H9 (cell line): ENCODE measurements at regions not wholly inside any gene's neighbourhood (a gene's known extent, or its start where the extent isn't known, plus 50 kb on each side); places are given as distances from the start of the nearest gene placed in this dataset.

Experiments
- DNase-seq: peaks from one replicate; pipeline ENCODE4 v3.0.0-alpha.2; 2017
- H2AFZ ChIP-seq: one replicate; pipeline ENCODE4 v1.6.1; 2013; ENCODE audit warnings: mild to moderate bottlenecking, low read length, control low read depth, moderate library complexity
- H2AK5ac ChIP-seq: 2 replicates; pipeline ENCODE4 v1.6.1; 2013; ENCODE audit warnings: low read length, control low read depth, mixed read lengths; ENCODE audit not compliant: insufficient read length
- H2BK120ac ChIP-seq: one replicate; pipeline ENCODE4 v1.6.1; 2013; ENCODE audit warnings: low read depth, mild to moderate bottlenecking, low read length, control low read depth, inconsistent platforms; ENCODE audit not compliant: poor library complexity, severe bottlenecking
- H2BK12ac ChIP-seq: 2 replicates; pipeline ENCODE4 v1.6.1; 2013; ENCODE audit warnings: low read length, control low read depth, mixed read lengths, low read depth; ENCODE audit not compliant: insufficient read length
- H2BK15ac ChIP-seq: 2 replicates; pipeline ENCODE4 v1.6.1; 2013; ENCODE audit warnings: low read depth, low read length, control low read depth
- H2BK20ac ChIP-seq: one replicate; pipeline ENCODE4 v1.6.1; 2013; ENCODE audit warnings: low read depth, mild to moderate bottlenecking, low read length, control low read depth, inconsistent platforms; ENCODE audit not compliant: poor library complexity, severe bottlenecking
- H2BK5ac ChIP-seq: 2 replicates; pipeline ENCODE4 v1.6.1; 2013; ENCODE audit warnings: low read length, control low read depth, mixed read lengths; ENCODE audit not compliant: insufficient read length
- H3K14ac ChIP-seq: 2 replicates; pipeline ENCODE4 v1.6.1; 2013; ENCODE audit warnings: low read length, control low read depth; ENCODE audit not compliant: insufficient read depth
- H3K18ac ChIP-seq: 2 replicates; pipeline ENCODE4 v1.6.1; 2013; ENCODE audit warnings: low read depth, mild to moderate bottlenecking, mixed read lengths, low read length, control low read depth; ENCODE audit not compliant: insufficient read length
- H3K23ac ChIP-seq: 2 replicates; pipeline ENCODE4 v1.6.1; 2013; ENCODE audit warnings: low read length, control low read depth, mixed read lengths, low read depth; ENCODE audit not compliant: insufficient read length
- H3K23me2 ChIP-seq: 2 replicates; pipeline ENCODE4 v1.6.1; 2013; ENCODE audit warnings: low read depth, mild to moderate bottlenecking, mixed read lengths, low read length, control low read depth; ENCODE audit not compliant: insufficient read length, poor library complexity, severe bottlenecking
- H3K27ac ChIP-seq: 2 replicates; pipeline ENCODE4 v1.5.1; 2013; ENCODE audit warnings: low read length, control low read depth, mixed read lengths, low read depth; ENCODE audit not compliant: insufficient read length
- H3K27me3 ChIP-seq: 2 replicates; pipeline ENCODE4 v1.6.1; 2013; ENCODE audit warnings: low read length, control low read depth, inconsistent platforms; ENCODE audit not compliant: insufficient read depth
- H3K4ac ChIP-seq: 2 replicates; pipeline ENCODE4 v1.6.1; 2013; ENCODE audit warnings: low read depth, mild to moderate bottlenecking, control low read depth, inconsistent platforms, low read length, moderate library complexity
- H3K4me1 ChIP-seq: 2 replicates; pipeline ENCODE4 v1.6.1; 2013; ENCODE audit warnings: low read length, control low read depth, inconsistent platforms; ENCODE audit not compliant: insufficient read depth
- H3K4me2 ChIP-seq: 2 replicates; pipeline ENCODE4 v1.6.1; 2013; ENCODE audit warnings: low read length, control low read depth, mixed read lengths; ENCODE audit not compliant: insufficient read length, insufficient read depth
- H3K56ac ChIP-seq: 2 replicates; pipeline ENCODE4 v1.6.1; 2013; ENCODE audit warnings: low read depth, mild to moderate bottlenecking, mixed read lengths, low read length, control low read depth; ENCODE audit not compliant: insufficient read length
- H3K79me1 ChIP-seq: 2 replicates; pipeline ENCODE4 v1.6.1; 2013; ENCODE audit warnings: low read depth, mild to moderate bottlenecking, moderate library complexity, low read length, control low read depth, inconsistent platforms; ENCODE audit not compliant: insufficient read depth, poor library complexity, severe bottlenecking
- H3K79me2 ChIP-seq: 2 replicates; pipeline ENCODE4 v1.6.1; 2013; ENCODE audit warnings: low read length, control low read depth, inconsistent platforms; ENCODE audit not compliant: insufficient read depth
- H3K9ac ChIP-seq: 2 replicates; pipeline ENCODE4 v1.6.1; 2013; ENCODE audit warnings: low read length, control low read depth, mixed read lengths; ENCODE audit not compliant: insufficient read length; ENCODE audit errors: extremely low read depth
- H3K9me3 ChIP-seq: one replicate; pipeline ENCODE4 v1.6.1; 2013; ENCODE audit warnings: low read depth, low read length, inconsistent platforms; ENCODE audit not compliant: control insufficient read depth
- H3T11ph ChIP-seq: one replicate; pipeline ENCODE4 v1.6.1; 2013; ENCODE audit warnings: mild to moderate bottlenecking, low read length, control low read depth, inconsistent platforms
- H4K20me1 ChIP-seq: one replicate; pipeline ENCODE4 v1.6.1; 2013; ENCODE audit not compliant: control insufficient read depth, insufficient read length, insufficient read depth
- H4K5ac ChIP-seq: 2 replicates; pipeline ENCODE4 v1.6.1; 2013; ENCODE audit warnings: low read depth, mild to moderate bottlenecking, mixed read lengths, low read length, control low read depth; ENCODE audit not compliant: insufficient read length
- H4K8ac ChIP-seq: replicated peaks from 2 replicates; pipeline ENCODE4 v1.6.1; 2013; ENCODE audit warnings: low read length, control low read depth, mixed read lengths, low read depth; ENCODE audit not compliant: insufficient read length
- H4K91ac ChIP-seq: 2 replicates; pipeline ENCODE4 v1.6.1; 2013; ENCODE audit warnings: low read depth, mild to moderate bottlenecking, moderate library complexity, mixed read lengths, low read length, control low read depth; ENCODE audit not compliant: insufficient read length
- H3K27ac Mint-ChIP-seq, 3 experiments: 2 replicates in 2 of 3; 3 replicates in 1 of 3; pipeline ENCODE4 v1.8.0; 2020 to 2021; ENCODE audit warnings: mixed read lengths in 3 of 3, mild to moderate bottlenecking in 1 of 3, moderate library complexity in 1 of 3
- H3K27me3 Mint-ChIP-seq: 2 replicates; pipeline ENCODE4 v1.8.0; 2021; ENCODE audit warnings: low read depth, mild to moderate bottlenecking, moderate library complexity, mixed read lengths
- H3K36me3 Mint-ChIP-seq, 3 experiments: 2 replicates in 2 of 3; 3 replicates in 1 of 3; pipeline ENCODE4 v1.8.0; 2020 to 2021; ENCODE audit warnings: low read depth in 3 of 3, mixed read lengths in 3 of 3; ENCODE audit not compliant: insufficient read depth in 1 of 3
- H3K4me1 Mint-ChIP-seq, 2 experiments: 2 replicates each; pipeline ENCODE4 v1.8.0; 2020; ENCODE audit warnings: mixed read lengths in 2 of 2
- H3K4me3 Mint-ChIP-seq, 2 experiments: 2 replicates in 1 of 2; 3 replicates in 1 of 2; pipeline ENCODE4 v1.8.0; 2020 to 2021; ENCODE audit warnings: mild to moderate bottlenecking in 2 of 2, mixed read lengths in 2 of 2, moderate library complexity in 1 of 2
- H3K9me3 Mint-ChIP-seq, 2 experiments: 2 replicates in 1 of 2; 3 replicates in 1 of 2; pipeline ENCODE4 v1.8.0; 2020; ENCODE audit warnings: mild to moderate bottlenecking in 2 of 2, mixed read lengths in 2 of 2, moderate library complexity in 1 of 2
- WGBS: extraction: QIAGEN DNeasy Blood & Tissue Kit; methylation state at CpG from one replicate; pipeline ENCODE4 v1.1.7; 2013; ENCODE audit warnings: missing lambda C conversion rate, low lambda C conversion rate, mixed read lengths; ENCODE audit not compliant: insufficient read length; ENCODE audit errors: extremely low coverage; 5-methylcytosine and 5-hydroxymethylcytosine counted together
- TF ChIP-seq, protein P1 (sequence below): fragments of 200-600 bp; sonication (generic); conservative IDR thresholded peaks from 3 replicates; pipeline ENCODE4 v1.8.0; 2021; ENCODE audit warnings: antibody characterized with exemption, mild to moderate bottlenecking

DNA sequence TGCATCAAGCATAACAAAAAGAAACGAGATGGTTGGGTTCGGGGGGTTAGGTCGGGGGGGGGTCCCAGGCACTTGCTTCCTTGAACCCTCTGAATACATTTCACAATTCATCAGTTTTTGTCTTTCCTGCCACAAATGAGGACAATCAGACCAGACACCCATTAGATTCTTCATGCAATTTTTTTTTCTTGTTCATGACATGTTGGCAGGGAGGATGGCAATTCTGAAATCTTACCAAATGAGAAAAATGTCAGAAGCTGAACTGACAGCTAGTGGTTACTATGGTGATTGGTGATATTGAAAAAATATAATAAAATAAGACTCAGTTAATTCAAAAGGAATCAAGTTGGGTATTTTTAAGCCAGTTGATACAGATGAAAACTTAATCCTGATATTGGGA lies 419.5 kb upstream of the PSMD7 start:
- Histone ChIP-seq H4K8ac (no peak overlapping the region), H2BK15ac (no peak overlapping the region), H2AK5ac (no peak overlapping the region), H3K27ac (no peak overlapping the region), H3K27me3 (no peaks in the 10 kb centered on the region), H2BK20ac (no peak overlapping the region), H4K91ac (no peak overlapping the region), H3K23me2 (no peaks in the 10 kb centered on the region), H3K14ac (no peak overlapping the region), H3K79me1 (no peaks in the 10 kb centered on the region), H4K20me1 (no peaks in the 10 kb centered on the region), H3K23ac (no peak overlapping the region), H2BK5ac (no peak overlapping the region), H3K4me2 (no peak overlapping the region), H2BK12ac (no peak overlapping the region), H2BK120ac (no peak overlapping the region), H3K4me1 (peaks cover 2% of the 10 kb centered on the region; the same call in 1 of the 2 replicates), H3K9me3 (no peaks in the 10 kb centered on the region), H3K4ac (no peak overlapping the region), H3K18ac (no peak overlapping the region), H3K79me2 (no peaks in the 10 kb centered on the region), H2AFZ (no peak overlapping the region), H3K9ac (no peak overlapping the region), H3K56ac (no peak overlapping the region), H4K5ac (no peak overlapping the region), H3T11ph (no peak overlapping the region)
- DNase-seq: no peak
- Mint-ChIP-seq H3K4me3 (no peak overlapping the region), H3K27ac (0 out of 7 replicates have a peak overlapping the region, but pooled peaks of 1 of the 3 experiments have one; percentile 79), H3K36me3 (no peaks in the 10 kb centered on the region), H3K4me1 (peaks cover 5 to 20% of the 10 kb centered on the region in 2 experiments), H3K27me3 (no peaks in the 10 kb centered on the region), H3K9me3 (no peaks in the 10 kb centered on the region)
- no CpG with 5 or more reads among the region's 3 CpGs for WGBS
- TF ChIP-seq, protein P1, sequence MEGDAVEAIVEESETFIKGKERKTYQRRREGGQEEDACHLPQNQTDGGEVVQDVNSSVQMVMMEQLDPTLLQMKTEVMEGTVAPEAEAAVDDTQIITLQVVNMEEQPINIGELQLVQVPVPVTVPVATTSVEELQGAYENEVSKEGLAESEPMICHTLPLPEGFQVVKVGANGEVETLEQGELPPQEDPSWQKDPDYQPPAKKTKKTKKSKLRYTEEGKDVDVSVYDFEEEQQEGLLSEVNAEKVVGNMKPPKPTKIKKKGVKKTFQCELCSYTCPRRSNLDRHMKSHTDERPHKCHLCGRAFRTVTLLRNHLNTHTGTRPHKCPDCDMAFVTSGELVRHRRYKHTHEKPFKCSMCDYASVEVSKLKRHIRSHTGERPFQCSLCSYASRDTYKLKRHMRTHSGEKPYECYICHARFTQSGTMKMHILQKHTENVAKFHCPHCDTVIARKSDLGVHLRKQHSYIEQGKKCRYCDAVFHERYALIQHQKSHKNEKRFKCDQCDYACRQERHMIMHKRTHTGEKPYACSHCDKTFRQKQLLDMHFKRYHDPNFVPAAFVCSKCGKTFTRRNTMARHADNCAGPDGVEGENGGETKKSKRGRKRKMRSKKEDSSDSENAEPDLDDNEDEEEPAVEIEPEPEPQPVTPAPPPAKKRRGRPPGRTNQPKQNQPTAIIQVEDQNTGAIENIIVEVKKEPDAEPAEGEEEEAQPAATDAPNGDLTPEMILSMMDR: no peak
